WTC11 (cell line): ENCODE measurements at regions not wholly inside any gene's neighbourhood (a gene's known extent, or its start where the extent isn't known, plus 50 kb on each side); places are given as distances from the start of the nearest gene placed in this dataset.

Source experiments
- ATAC-seq: fragments of 200-7000 bp; cut with Tn5 transposase; 2 replicates; pipeline ENCODE4 v1.10.0; 2021; ENCODE audit warnings: mild to moderate bottlenecking, moderate library complexity
- CTCF ChIA-PET: fragments of 300-600 bp; sonication (Branson Sonifier 250); formaldehyde crosslinking; loops from one replicate; lab custom pipeline; 2021; ENCODE audit warnings: antibody characterized with exemption; lab: Charles Lee
- POLR2A ChIA-PET: fragments of 350-600 bp; sonication (Branson Sonifier 250); formaldehyde crosslinking; loops from one replicate; lab custom pipeline; 2021; ENCODE audit warnings: antibody characterized with exemption; lab: Charles Lee
- DNase-seq: peaks from one replicate; pipeline ENCODE4 v3.0.0; 2021; ENCODE audit warnings: low spot score
- H3K27ac Mint-ChIP-seq: 2 replicates; pipeline ENCODE4 v1.8.0; 2021; ENCODE audit warnings: mixed read lengths
- H3K27me3 Mint-ChIP-seq: 2 replicates; pipeline ENCODE4 v1.8.0; 2021; ENCODE audit warnings: low read depth, mild to moderate bottlenecking, moderate library complexity, mixed read lengths
- H3K36me3 Mint-ChIP-seq: 2 replicates; pipeline ENCODE4 v1.8.0; 2021; ENCODE audit warnings: mixed read lengths
- H3K4me1 Mint-ChIP-seq: 2 replicates; pipeline ENCODE4 v1.8.0; 2022; ENCODE audit warnings: mixed read lengths
- H3K4me3 Mint-ChIP-seq: 2 replicates; pipeline ENCODE4 v1.8.0; 2021; ENCODE audit warnings: mild to moderate bottlenecking, moderate library complexity, mixed read lengths
- H3K9me3 Mint-ChIP-seq: 2 replicates; pipeline ENCODE4 v1.8.0; 2021; ENCODE audit warnings: mixed read lengths
- AFF4 ChIP-seq: sonication (generic); formaldehyde crosslinking; IDR thresholded peaks from 2 replicates; pipeline ENCODE4 v1.8.1; 2023; ENCODE audit warnings: mild to moderate bottlenecking, missing genetic modification reagents, borderline replicate concordance
- AR ChIP-seq: fragments of 250-450 bp; sonication (Bioruptor Pico); IDR thresholded peaks from 2 replicates; pipeline ENCODE4 v1.9.0; 2021; ENCODE audit warnings: mild to moderate bottlenecking
- E2F5 ChIP-seq: sonication (generic); formaldehyde crosslinking; IDR thresholded peaks from 2 replicates; pipeline ENCODE4 v1.8.1; 2022; ENCODE audit warnings: mild to moderate bottlenecking, moderate library complexity, missing genetic modification reagents
- ELF4 ChIP-seq: sonication (generic); formaldehyde crosslinking; IDR thresholded peaks from 2 replicates; pipeline ENCODE4 v1.8.1; 2022; ENCODE audit warnings: low read depth, mild to moderate bottlenecking, moderate library complexity, missing genetic modification reagents
- ETV6 ChIP-seq: sonication (generic); formaldehyde crosslinking; IDR thresholded peaks from 2 replicates; pipeline ENCODE4 v1.8.1; 2022; ENCODE audit warnings: mild to moderate bottlenecking, missing genetic modification reagents
- FOXK1 ChIP-seq: sonication (generic); formaldehyde crosslinking; IDR thresholded peaks from 2 replicates; pipeline ENCODE4 v1.8.0; 2022; ENCODE audit warnings: mild to moderate bottlenecking, moderate library complexity, missing genetic modification reagents
- FOXP1 ChIP-seq: sonication (generic); formaldehyde crosslinking; IDR thresholded peaks from 2 replicates; pipeline ENCODE4 v1.8.0; 2022; ENCODE audit warnings: missing genetic modification reagents, mild to moderate bottlenecking, moderate library complexity, borderline replicate concordance
- IRF2 ChIP-seq: sonication (generic); formaldehyde crosslinking; IDR thresholded peaks from 2 replicates; pipeline ENCODE4 v1.8.0; 2022; ENCODE audit warnings: low read depth, missing genetic modification reagents, borderline replicate concordance
- MAX ChIP-seq: sonication (generic); formaldehyde crosslinking; IDR thresholded peaks from 2 replicates; pipeline ENCODE4 v1.8.0; 2022; ENCODE audit warnings: mild to moderate bottlenecking, missing genetic modification reagents
- MLX ChIP-seq: sonication (generic); formaldehyde crosslinking; IDR thresholded peaks from 2 replicates; pipeline ENCODE4 v1.8.1; 2023; ENCODE audit warnings: mild to moderate bottlenecking, missing genetic modification reagents, moderate library complexity
- NFE2L1 ChIP-seq: sonication (generic); formaldehyde crosslinking; IDR thresholded peaks from 2 replicates; pipeline ENCODE4 v1.8.1; 2023; ENCODE audit warnings: missing genetic modification reagents
- PRDM15 ChIP-seq: sonication (generic); formaldehyde crosslinking; IDR thresholded peaks from 2 replicates; pipeline ENCODE4 v1.8.0; 2022; ENCODE audit warnings: missing genetic modification reagents
- PREB ChIP-seq: sonication (generic); formaldehyde crosslinking; IDR thresholded peaks from 2 replicates; pipeline ENCODE4 v1.8.1; 2022; ENCODE audit warnings: mild to moderate bottlenecking, missing genetic modification reagents, moderate library complexity, borderline replicate concordance
- SOX15 ChIP-seq: fragments of 250-450 bp; sonication (Bioruptor Pico); IDR thresholded peaks from 2 replicates; pipeline ENCODE4 v1.9.0; 2021; ENCODE audit warnings: mild to moderate bottlenecking
- ZNF425 ChIP-seq: fragments of 250-450 bp; sonication (Bioruptor Pico); conservative IDR thresholded peaks from 2 replicates; pipeline ENCODE4 v1.9.0; 2021; ENCODE audit warnings: mild to moderate bottlenecking
- ZNF512 ChIP-seq: sonication (generic); formaldehyde crosslinking; IDR thresholded peaks from 2 replicates; pipeline ENCODE4 v1.8.1; 2022; ENCODE audit warnings: missing genetic modification reagents, borderline replicate concordance

GRCh38 chr1:34645919-34646318 is 108.9 kb upstream of the GJB5 start (continued):
- TF ChIP-seq ZNF512 (CRISPR knock-in tag) (no peak), AR (no peak)

- ATAC-seq (no peak), DNase-seq (no peak)
- POLR2A ChIA-PET = no interaction called here
- Mint-ChIP-seq H3K36me3 (no peaks in the 10 kb centered on the region), H3K4me3 (no peak overlapping the region), H3K27ac (no peak overlapping the region), H3K9me3 (no peaks in the 10 kb centered on the region), H3K27me3 (peaks cover 11% of the 10 kb centered on the region), H3K4me1 (peaks cover 7% of the 10 kb centered on the region)
- CTCF ChIA-PET = interaction anchor here (2.2 kb wide), 1 partner anchor 94 kb away, joined by 7 read pairs; no protein-coding TSS in a partner anchor
- TF ChIP-seq MAX (CRISPR knock-in tag) (no peak), SOX15 (no peak), MLX (CRISPR knock-in tag) (no peak), E2F5 (no peak), IRF2 (no peak), PREB (CRISPR knock-in tag) (no peak), AFF4 (no peak), NFE2L1 (CRISPR knock-in tag) (no peak), FOXP1 (no peak), FOXK1 (CRISPR knock-in tag) (no peak), ETV6 (CRISPR knock-in tag) (no peak), ZNF425 (CRISPR knock-in tag) (no peak), PRDM15 (no peak), ELF4 (no peak)
Observed at GRCh38 chr1:34648501-34648900, 106.3 kb upstream of the GJB5 start.
